LNCaP clone FGC (cell line): ENCODE measurements at regions not wholly inside any gene's neighbourhood (a gene's known extent, or its start where the extent isn't known, plus 50 kb on each side); places are given as distances from the start of the nearest gene placed in this dataset.

Experiments used
- DNase-seq: peaks from one replicate; pipeline ENCODE4 v3.0.0-alpha.2; 2011; ENCODE audit warnings: low read depth
- H3K4me3 ChIP-seq: 2 replicates; pipeline ENCODE4 v1.5.1; 2011; ENCODE audit warnings: mild to moderate bottlenecking, low read depth, low read length, control low read depth
- CTCF ChIP-seq: IDR thresholded peaks from 2 replicates; pipeline ENCODE4 v1.5.1; 2012; ENCODE audit warnings: mild to moderate bottlenecking; ENCODE audit not compliant: control insufficient read depth, insufficient read depth; ENCODE audit errors: extremely low read depth

GRCh38 chr1:157364612-157365011, 187.7 kb downstream of the FCRL5 start:
- H3K4me3 ChIP-seq, result no peak overlapping the region
- no peak for DNase-seq
- no peak for TF ChIP-seq CTCF

- H3K4me3 ChIP-seq, result no peak overlapping the region
- peak; percentile 90 for TF ChIP-seq CTCF
- no peak for DNase-seq
These were observed 188.6 kb downstream of the FCRL5 start for GRCh38 chr1:157363660-157364140.

GRCh38 chr1:157360023-157360390, 192.3 kb downstream of the FCRL5 start:
- TF ChIP-seq CTCF, result no peak
- no peak for DNase-seq
- no peak overlapping the region for H3K4me3 ChIP-seq

GRCh38 chr1:157359314-157360022, 192.8 kb downstream of the FCRL5 start:
- no peak for TF ChIP-seq CTCF
- H3K4me3 ChIP-seq, result no peak overlapping the region
- DNase-seq, result peak; percentile 40

GRCh38 chr1:157357111-157357510, 195.2 kb downstream of the FCRL5 start:
- DNase-seq, result no peak
- no peak for TF ChIP-seq CTCF
- no peak overlapping the region for H3K4me3 ChIP-seq

GRCh38 chr1:157356601-157357000, 195.7 kb downstream of the FCRL5 start:
- DNase-seq, result no peak
- H3K4me3 ChIP-seq, result no peak overlapping the region
- no peak for TF ChIP-seq CTCF

- no peak for DNase-seq
- H3K4me3 ChIP-seq, result no peak overlapping the region
- TF ChIP-seq CTCF, result no peak
These were observed 198.8 kb downstream of the FCRL5 start for GRCh38 chr1:157353546-157353945.
